ENCODE measurements at regions not wholly inside any gene's neighbourhood (a gene's known extent, or its start where the extent isn't known, plus 50 kb on each side); places are given as distances from the start of the nearest gene placed in this dataset.

GRCh38 chr2:65541773-65542172, 109.4 kb upstream of the SPRED2 start:
- H3K4me3 ChIP-seq (replicated peaks; ENCODE audit: low read depth, low read length), result no peak overlapping the region
- DNase-seq (ENCODE audit: extremely low read depth, low read depth), result no peak
- TF ChIP-seq, protein P1, sequence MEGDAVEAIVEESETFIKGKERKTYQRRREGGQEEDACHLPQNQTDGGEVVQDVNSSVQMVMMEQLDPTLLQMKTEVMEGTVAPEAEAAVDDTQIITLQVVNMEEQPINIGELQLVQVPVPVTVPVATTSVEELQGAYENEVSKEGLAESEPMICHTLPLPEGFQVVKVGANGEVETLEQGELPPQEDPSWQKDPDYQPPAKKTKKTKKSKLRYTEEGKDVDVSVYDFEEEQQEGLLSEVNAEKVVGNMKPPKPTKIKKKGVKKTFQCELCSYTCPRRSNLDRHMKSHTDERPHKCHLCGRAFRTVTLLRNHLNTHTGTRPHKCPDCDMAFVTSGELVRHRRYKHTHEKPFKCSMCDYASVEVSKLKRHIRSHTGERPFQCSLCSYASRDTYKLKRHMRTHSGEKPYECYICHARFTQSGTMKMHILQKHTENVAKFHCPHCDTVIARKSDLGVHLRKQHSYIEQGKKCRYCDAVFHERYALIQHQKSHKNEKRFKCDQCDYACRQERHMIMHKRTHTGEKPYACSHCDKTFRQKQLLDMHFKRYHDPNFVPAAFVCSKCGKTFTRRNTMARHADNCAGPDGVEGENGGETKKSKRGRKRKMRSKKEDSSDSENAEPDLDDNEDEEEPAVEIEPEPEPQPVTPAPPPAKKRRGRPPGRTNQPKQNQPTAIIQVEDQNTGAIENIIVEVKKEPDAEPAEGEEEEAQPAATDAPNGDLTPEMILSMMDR (IDR thresholded peaks at IDR 0.05; ENCODE audit: low read depth, low read length, missing control alignments), result no peak

DNA sequence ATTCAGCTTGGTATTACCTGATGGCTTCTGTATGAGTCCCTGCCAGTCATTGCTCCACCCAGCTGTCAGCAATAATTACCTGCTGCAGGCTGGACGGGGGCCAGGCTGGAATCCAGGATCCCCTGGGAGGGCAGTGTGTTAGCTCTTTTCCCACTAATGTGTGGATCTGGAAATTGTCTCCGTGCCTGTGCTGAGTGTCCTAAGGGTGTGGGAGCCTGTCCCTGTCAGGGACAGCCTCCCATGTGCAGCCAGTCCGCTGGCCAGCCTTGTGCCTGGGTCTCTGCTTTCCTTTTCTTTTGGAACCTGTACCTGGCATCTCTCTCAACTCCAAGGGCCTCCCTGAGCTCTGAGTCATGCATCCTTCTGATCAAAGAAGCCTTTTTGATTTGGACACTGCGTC, 107.2 kb upstream of the SPRED2 start:
- no peak overlapping the region for H3K4me3 ChIP-seq (replicated peaks; ENCODE audit: low read depth, low read length)
- no peak for DNase-seq (ENCODE audit: extremely low read depth, low read depth)
- TF ChIP-seq, protein P1 (IDR thresholded peaks at IDR 0.05; ENCODE audit: low read depth, low read length, missing control alignments), result no peak

- H3K4me3 ChIP-seq (replicated peaks; ENCODE audit: low read depth, low read length), result no peak overlapping the region
- no peak for DNase-seq (ENCODE audit: extremely low read depth, low read depth)
- TF ChIP-seq, protein P1 (IDR thresholded peaks at IDR 0.05; ENCODE audit: low read depth, low read length, missing control alignments), result no peak
These were observed 105.4 kb upstream of the SPRED2 start for GRCh38 chr2:65537651-65538385.

DNA sequence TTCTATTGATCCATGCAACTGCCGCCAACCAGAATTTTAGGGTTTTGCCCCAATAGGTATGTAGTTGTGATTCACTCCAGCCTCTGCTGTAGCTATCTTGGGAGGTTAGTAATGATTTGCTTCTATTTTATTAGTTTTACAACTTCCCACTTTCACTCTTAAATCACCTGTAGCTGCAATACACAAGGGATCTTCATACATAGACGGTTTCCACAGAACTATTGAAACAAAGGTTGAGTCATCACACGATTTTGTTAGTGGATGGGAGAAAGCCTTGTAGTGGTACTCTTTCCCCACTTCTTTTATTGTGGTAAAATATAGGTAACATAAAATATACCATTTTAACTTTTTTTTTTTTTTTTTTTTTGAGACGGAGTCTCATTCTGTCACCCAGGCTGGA, 104.2 kb upstream of the SPRED2 start:
- no peak overlapping the region for H3K4me3 ChIP-seq (replicated peaks; ENCODE audit: low read depth, low read length)
- DNase-seq (ENCODE audit: extremely low read depth, low read depth), result no peak
- TF ChIP-seq, protein P1 (IDR thresholded peaks at IDR 0.05; ENCODE audit: low read depth, low read length, missing control alignments), result no peak

GRCh38 chr2:65532937-65533336, 100.5 kb upstream of the SPRED2 start:
- TF ChIP-seq, protein P1 (IDR thresholded peaks at IDR 0.05; ENCODE audit: low read depth, low read length, missing control alignments), result no peak
- no peak overlapping the region for H3K4me3 ChIP-seq (replicated peaks; ENCODE audit: low read depth, low read length)
- DNase-seq (ENCODE audit: extremely low read depth, low read depth), result no peak

DNA sequence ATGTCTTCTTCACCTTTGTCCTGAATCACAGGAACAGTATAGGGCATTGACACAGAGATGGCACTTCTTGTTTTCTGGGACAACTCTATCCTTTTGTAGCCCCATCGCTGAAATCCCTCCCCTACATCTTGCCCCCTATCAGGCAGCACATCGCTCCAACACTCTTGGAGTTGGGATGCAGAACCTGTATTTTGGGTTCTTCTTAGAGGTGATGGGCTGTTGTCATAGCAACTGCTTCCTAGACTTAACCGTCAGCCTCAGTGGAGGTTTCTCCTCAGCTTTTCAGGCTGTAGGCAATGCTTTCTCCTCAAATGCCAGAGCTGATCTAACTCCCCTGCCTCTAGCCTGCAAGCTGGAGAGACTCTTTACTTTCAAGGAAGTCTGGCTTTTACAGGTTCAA, 99.9 kb upstream of the SPRED2 start:
- DNase-seq (ENCODE audit: extremely low read depth, low read depth), result no peak
- H3K4me3 ChIP-seq (replicated peaks; ENCODE audit: low read depth, low read length), result no peak overlapping the region
- TF ChIP-seq, protein P1 (IDR thresholded peaks at IDR 0.05; ENCODE audit: low read depth, low read length, missing control alignments), result no peak

Measured in HFF-Myc (cell line).